ENCODE measurements at regions not wholly inside any gene's neighbourhood (a gene's known extent, or its start where the extent isn't known, plus 50 kb on each side); places are given as distances from the start of the nearest gene placed in this dataset.

DNA sequence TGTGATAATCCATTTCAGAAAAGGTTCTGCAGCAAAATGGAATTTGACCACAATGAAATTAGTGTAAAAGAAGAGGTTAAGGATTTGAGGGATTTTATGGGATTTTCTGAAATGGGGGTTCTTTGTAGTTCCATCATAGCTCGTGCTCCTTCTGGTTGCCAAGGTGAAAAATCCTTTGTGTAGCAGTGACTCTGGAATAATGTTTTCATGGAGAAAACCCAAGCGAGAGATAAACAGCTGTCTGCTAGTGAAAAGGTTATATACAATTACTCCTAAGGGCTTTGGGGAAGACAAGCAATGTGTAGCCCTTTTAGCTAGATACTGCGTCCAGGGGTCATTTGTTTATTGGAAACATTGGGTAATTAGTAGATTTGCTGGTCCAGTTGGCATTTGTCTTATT is 453.2 kb upstream of the DEPDC1 start:
- Histone ChIP-seq H3K27me3 (ENCODE audit: insufficient read depth) (no peaks in the 10 kb centered on the region), H3K36me3 (replicated peaks in 1 of 2; ENCODE audit: control insufficient read depth in 1 of 2, insufficient read depth in 2 of 2, low read length in 1 of 2) (no peaks in the 10 kb centered on the region), H2AFZ (ENCODE audit: low read depth) (no peak overlapping the region), H3K9ac (no peak overlapping the region), H3F3A (replicated peaks; ENCODE audit: insufficient read depth) (peaks cover 5% of the 10 kb centered on the region), H3K9me2 (no peaks in the 10 kb centered on the region), H3K4me2 (no peak overlapping the region), H3K79me2 (ENCODE audit: insufficient read depth) (no peaks in the 10 kb centered on the region), H3K4me1 (ENCODE audit: control insufficient read depth in 1 of 2, insufficient read depth in 2 of 2, low read depth in 1 of 2, low read length in 1 of 2) (no peaks in the 10 kb centered on the region; a peak in 1 of 4 replicates), H4K20me1 (ENCODE audit: insufficient read depth) (no peaks in the 10 kb centered on the region), H3K9me3 (0 out of 2 replicates have a peak, but pooled peaks cover 5% of the 10 kb centered on the region), H3K27ac (ENCODE audit: low read depth in 2 of 2, low read length in 1 of 2) (no peak overlapping the region), H3K4me3 (ENCODE audit: low read depth in 2 of 2, low read length in 1 of 2) (no peak overlapping the region)
- TF ChIP-seq, protein P1, sequence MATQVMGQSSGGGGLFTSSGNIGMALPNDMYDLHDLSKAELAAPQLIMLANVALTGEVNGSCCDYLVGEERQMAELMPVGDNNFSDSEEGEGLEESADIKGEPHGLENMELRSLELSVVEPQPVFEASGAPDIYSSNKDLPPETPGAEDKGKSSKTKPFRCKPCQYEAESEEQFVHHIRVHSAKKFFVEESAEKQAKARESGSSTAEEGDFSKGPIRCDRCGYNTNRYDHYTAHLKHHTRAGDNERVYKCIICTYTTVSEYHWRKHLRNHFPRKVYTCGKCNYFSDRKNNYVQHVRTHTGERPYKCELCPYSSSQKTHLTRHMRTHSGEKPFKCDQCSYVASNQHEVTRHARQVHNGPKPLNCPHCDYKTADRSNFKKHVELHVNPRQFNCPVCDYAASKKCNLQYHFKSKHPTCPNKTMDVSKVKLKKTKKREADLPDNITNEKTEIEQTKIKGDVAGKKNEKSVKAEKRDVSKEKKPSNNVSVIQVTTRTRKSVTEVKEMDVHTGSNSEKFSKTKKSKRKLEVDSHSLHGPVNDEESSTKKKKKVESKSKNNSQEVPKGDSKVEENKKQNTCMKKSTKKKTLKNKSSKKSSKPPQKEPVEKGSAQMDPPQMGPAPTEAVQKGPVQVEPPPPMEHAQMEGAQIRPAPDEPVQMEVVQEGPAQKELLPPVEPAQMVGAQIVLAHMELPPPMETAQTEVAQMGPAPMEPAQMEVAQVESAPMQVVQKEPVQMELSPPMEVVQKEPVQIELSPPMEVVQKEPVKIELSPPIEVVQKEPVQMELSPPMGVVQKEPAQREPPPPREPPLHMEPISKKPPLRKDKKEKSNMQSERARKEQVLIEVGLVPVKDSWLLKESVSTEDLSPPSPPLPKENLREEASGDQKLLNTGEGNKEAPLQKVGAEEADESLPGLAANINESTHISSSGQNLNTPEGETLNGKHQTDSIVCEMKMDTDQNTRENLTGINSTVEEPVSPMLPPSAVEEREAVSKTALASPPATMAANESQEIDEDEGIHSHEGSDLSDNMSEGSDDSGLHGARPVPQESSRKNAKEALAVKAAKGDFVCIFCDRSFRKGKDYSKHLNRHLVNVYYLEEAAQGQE (IDR thresholded peaks at IDR 0.05; ENCODE audit: low read depth, low read length): no peak
- TF ChIP-seq ELF1 (IDR thresholded peaks at IDR 0.05) (no peak), NRF1 (IDR thresholded peaks at IDR 0.05; ENCODE audit: low read depth, low read length) (no peak), SIN3A (IDR thresholded peaks at IDR 0.05; ENCODE audit: borderline replicate concordance, low read depth, low read length) (no peak), FOXM1 (IDR thresholded peaks at IDR 0.05; ENCODE audit: low read depth) (no peak), FOSL2 (IDR thresholded peaks at IDR 0.05; ENCODE audit: borderline replicate concordance, low read depth) (no peak), MXI1 (IDR thresholded peaks at IDR 0.05; ENCODE audit: low read depth, low read length) (no peak), RXRA (IDR thresholded peaks at IDR 0.05; ENCODE audit: borderline replicate concordance, low read depth) (no peak), JUND (IDR thresholded peaks at IDR 0.05) (no peak), NFIC (IDR thresholded peaks at IDR 0.05; ENCODE audit: borderline replicate concordance) (no peak), TCF12 (IDR thresholded peaks at IDR 0.05) (no peak), GABPA (IDR thresholded peaks at IDR 0.05; ENCODE audit: low read depth) (no peak)
- TF ChIP-seq, protein P2, sequence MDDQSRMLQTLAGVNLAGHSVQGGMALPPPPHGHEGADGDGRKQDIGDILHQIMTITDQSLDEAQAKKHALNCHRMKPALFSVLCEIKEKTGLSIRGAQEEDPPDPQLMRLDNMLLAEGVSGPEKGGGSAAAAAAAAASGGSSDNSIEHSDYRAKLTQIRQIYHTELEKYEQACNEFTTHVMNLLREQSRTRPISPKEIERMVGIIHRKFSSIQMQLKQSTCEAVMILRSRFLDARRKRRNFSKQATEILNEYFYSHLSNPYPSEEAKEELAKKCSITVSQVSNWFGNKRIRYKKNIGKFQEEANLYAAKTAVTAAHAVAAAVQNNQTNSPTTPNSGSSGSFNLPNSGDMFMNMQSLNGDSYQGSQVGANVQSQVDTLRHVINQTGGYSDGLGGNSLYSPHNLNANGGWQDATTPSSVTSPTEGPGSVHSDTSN (IDR thresholded peaks at IDR 0.05): no peak
- TF ChIP-seq, protein P3, sequence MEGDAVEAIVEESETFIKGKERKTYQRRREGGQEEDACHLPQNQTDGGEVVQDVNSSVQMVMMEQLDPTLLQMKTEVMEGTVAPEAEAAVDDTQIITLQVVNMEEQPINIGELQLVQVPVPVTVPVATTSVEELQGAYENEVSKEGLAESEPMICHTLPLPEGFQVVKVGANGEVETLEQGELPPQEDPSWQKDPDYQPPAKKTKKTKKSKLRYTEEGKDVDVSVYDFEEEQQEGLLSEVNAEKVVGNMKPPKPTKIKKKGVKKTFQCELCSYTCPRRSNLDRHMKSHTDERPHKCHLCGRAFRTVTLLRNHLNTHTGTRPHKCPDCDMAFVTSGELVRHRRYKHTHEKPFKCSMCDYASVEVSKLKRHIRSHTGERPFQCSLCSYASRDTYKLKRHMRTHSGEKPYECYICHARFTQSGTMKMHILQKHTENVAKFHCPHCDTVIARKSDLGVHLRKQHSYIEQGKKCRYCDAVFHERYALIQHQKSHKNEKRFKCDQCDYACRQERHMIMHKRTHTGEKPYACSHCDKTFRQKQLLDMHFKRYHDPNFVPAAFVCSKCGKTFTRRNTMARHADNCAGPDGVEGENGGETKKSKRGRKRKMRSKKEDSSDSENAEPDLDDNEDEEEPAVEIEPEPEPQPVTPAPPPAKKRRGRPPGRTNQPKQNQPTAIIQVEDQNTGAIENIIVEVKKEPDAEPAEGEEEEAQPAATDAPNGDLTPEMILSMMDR (IDR thresholded peaks at IDR 0.05): no peak
- ChIA-PET POLR2A (no interaction called here), CTCF (interaction anchor here (0.7 kb wide), 1 partner anchor 10 kb away, joined by 3 read pairs; no protein-coding TSS in a partner anchor)
- WGBS (ENCODE audit: low lambda C conversion rate): 36% methylated on average over 3 of the region's 3 CpGs
- no peak for DNase-seq

Data from SK-N-SH (cell line).